Progenitor cell of endocrine pancreas (in vitro differentiated cells): ENCODE measurements at regions not wholly inside any gene's neighbourhood (a gene's known extent, or its start where the extent isn't known, plus 50 kb on each side); places are given as distances from the start of the nearest gene placed in this dataset.

Source experiments
- DNase-seq: peaks from one replicate; pipeline ENCODE4 v3.0.0; 2021; ENCODE audit warnings: low spot score; ENCODE audit not compliant: unreplicated experiment
- H3K27ac Mint-ChIP-seq: 2 replicates; pipeline ENCODE4 v1.8.0; 2021; ENCODE audit warnings: mild to moderate bottlenecking, moderate library complexity, mixed read lengths
- H3K27me3 Mint-ChIP-seq: 2 replicates; pipeline ENCODE4 v1.8.0; 2021; ENCODE audit warnings: mixed read lengths
- H3K36me3 Mint-ChIP-seq: 2 replicates; pipeline ENCODE4 v1.8.0; 2022; ENCODE audit warnings: mixed read lengths; ENCODE audit not compliant: insufficient read depth
- H3K4me1 Mint-ChIP-seq: 2 replicates; pipeline ENCODE4 v1.8.0; 2021; ENCODE audit warnings: low read depth, mixed read lengths
- H3K4me3 Mint-ChIP-seq: 2 replicates; pipeline ENCODE4 v1.8.0; 2021; ENCODE audit warnings: low read depth, mild to moderate bottlenecking, moderate library complexity, mixed read lengths
- H3K9me3 Mint-ChIP-seq: 2 replicates; pipeline ENCODE4 v1.8.0; 2021; ENCODE audit warnings: low read depth, mixed read lengths
- TF ChIP-seq, protein P1 (sequence below): fragments of 200-600 bp; sonication (generic); IDR thresholded peaks from one replicate; pipeline ENCODE4 v1.5.0; 2021; ENCODE audit warnings: antibody characterized with exemption, mild to moderate bottlenecking; ENCODE audit not compliant: unreplicated experiment

DNA sequence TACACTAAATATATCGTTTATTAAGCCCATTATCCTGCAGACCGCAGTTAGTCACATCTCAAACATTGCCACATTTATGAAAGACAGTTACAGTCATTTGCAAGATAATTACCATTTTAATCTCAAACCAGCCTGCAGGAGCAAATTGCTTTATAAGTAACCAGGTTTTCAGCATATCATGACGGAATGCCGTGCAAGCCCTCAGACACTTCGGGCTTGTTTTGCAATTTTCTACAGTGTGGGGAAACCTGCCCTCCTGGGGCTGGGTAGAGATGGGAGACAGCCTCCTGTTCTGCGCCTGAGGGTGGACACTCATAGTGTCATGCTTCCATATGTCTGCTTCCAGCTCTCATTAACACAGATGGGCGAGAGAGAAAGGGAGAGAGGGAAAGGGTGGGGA is 563.9 kb downstream of the NPHP4 start:
- TF ChIP-seq, protein P1, sequence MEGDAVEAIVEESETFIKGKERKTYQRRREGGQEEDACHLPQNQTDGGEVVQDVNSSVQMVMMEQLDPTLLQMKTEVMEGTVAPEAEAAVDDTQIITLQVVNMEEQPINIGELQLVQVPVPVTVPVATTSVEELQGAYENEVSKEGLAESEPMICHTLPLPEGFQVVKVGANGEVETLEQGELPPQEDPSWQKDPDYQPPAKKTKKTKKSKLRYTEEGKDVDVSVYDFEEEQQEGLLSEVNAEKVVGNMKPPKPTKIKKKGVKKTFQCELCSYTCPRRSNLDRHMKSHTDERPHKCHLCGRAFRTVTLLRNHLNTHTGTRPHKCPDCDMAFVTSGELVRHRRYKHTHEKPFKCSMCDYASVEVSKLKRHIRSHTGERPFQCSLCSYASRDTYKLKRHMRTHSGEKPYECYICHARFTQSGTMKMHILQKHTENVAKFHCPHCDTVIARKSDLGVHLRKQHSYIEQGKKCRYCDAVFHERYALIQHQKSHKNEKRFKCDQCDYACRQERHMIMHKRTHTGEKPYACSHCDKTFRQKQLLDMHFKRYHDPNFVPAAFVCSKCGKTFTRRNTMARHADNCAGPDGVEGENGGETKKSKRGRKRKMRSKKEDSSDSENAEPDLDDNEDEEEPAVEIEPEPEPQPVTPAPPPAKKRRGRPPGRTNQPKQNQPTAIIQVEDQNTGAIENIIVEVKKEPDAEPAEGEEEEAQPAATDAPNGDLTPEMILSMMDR = no peak
- peaks cover 66% of the 10 kb centered on the region for H3K27me3 Mint-ChIP-seq
- no peak overlapping the region for H3K4me3 Mint-ChIP-seq
- H3K27ac Mint-ChIP-seq = no peak overlapping the region
- DNase-seq = no peak
- H3K36me3 Mint-ChIP-seq = no peaks in the 10 kb centered on the region
- no peaks in the 10 kb centered on the region for H3K9me3 Mint-ChIP-seq
- H3K4me1 Mint-ChIP-seq = peaks cover 4% of the 10 kb centered on the region

DNA sequence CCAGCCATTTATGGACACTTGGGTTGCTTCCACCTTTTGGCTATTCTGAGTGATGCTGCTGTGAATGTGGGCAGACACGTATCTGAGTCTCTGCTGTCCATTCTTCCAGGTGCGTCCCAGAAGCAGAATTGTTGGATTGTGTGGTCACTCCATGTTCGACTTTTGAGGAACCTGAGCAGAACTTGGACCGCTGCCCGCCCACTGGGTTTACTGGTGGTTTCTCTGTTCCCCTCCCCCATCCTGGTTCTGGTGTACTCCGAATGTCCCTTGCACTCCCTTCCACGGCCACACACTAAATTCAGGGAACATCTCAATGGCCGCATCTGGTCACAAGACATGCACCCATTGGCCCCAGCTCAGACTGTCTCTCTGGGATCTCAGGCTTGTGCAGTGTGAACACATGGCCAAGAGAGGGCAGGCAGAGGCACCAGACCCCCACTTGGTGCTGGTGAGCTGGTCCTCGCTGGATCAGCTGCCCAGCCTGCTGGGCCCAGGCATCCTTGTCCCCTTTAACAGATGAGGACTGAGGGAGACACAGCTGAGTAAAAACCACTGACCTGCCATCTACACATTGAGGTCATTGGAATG is 565.1 kb downstream of the NPHP4 start:
- no peaks in the 10 kb centered on the region for H3K36me3 Mint-ChIP-seq
- H3K27me3 Mint-ChIP-seq = peaks cover 75% of the 10 kb centered on the region
- H3K4me3 Mint-ChIP-seq = no peak overlapping the region
- no peaks in the 10 kb centered on the region for H3K9me3 Mint-ChIP-seq
- no peak for DNase-seq
- H3K27ac Mint-ChIP-seq = no peak overlapping the region
- TF ChIP-seq, protein P1 = no peak
- peaks cover 4% of the 10 kb centered on the region for H3K4me1 Mint-ChIP-seq

DNA sequence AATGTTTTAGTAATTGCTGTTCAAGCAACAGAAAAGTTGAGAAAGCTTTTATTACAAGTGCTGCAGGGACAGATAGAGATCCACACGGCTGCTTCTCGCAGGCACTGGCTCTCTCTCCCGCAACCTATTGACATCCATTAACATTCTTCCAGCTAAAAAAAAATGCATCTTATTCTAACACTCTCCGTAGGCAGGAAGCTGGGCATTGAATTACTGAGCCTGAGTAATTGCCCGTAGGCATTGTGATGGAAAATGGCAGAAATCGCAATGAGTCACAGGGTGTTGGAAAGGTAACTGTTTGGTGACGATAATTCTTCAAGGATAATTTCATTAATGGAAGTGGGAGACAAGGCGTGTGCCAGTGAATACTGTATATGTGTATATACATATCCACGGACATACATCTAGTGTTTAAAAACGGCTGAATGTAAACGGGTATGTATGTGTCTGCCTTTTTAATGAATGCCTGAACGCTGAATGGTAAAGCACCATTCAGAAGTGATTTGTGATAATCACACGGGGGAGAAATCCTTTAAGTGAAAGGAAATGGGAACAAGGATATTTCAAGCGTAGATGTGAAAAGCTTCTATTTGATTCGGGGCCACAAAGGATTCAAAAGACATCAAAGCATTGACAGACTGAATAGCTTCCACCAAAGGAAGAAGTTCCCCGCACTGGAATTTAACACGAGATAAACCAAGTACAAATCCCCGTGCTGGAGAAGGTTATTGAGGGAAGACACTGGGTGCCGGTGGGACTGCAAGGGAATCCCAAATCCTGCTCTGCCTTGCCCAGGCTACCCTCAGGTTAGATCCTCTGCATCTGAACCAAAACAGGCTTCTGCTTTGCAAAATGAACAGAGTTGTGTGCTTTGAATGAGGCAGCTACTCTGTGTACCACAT is 567.2 kb downstream of the NPHP4 start:
- H3K4me3 Mint-ChIP-seq = no peak overlapping the region
- no peak overlapping the region for H3K27ac Mint-ChIP-seq
- no peaks in the 10 kb centered on the region for H3K36me3 Mint-ChIP-seq
- TF ChIP-seq, protein P1 = no peak
- peaks cover 3% of the 10 kb centered on the region for H3K4me1 Mint-ChIP-seq
- peaks cover 75% of the 10 kb centered on the region for H3K27me3 Mint-ChIP-seq
- H3K9me3 Mint-ChIP-seq = no peaks in the 10 kb centered on the region
- no peak for DNase-seq

DNA sequence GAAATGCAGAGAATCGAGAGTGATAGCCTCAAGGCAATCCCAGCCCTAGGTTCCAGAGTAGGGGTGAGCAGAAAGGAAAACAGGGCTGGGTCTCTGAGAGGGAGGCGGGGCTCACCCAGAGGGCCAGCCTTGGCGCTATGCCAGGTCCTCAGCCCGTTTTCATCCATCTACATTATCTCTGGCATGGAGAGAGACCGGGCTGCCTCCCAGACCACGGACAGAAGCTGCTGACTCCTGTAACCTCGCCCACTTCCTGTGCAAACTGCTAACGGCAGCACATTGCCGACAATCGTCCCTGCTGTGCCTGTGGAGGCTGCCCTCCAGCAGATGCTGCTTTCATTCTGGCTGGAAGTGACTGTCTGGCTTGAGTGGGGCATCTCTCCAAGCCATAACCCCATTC is 569.1 kb downstream of the NPHP4 start:
- TF ChIP-seq, protein P1 = no peak
- no peak for DNase-seq
- H3K4me1 Mint-ChIP-seq = peaks cover 1% of the 10 kb centered on the region
- no peaks in the 10 kb centered on the region for H3K9me3 Mint-ChIP-seq
- no peak overlapping the region for H3K27ac Mint-ChIP-seq
- H3K4me3 Mint-ChIP-seq = no peak overlapping the region
- peaks cover 78% of the 10 kb centered on the region for H3K27me3 Mint-ChIP-seq
- no peaks in the 10 kb centered on the region for H3K36me3 Mint-ChIP-seq

DNA sequence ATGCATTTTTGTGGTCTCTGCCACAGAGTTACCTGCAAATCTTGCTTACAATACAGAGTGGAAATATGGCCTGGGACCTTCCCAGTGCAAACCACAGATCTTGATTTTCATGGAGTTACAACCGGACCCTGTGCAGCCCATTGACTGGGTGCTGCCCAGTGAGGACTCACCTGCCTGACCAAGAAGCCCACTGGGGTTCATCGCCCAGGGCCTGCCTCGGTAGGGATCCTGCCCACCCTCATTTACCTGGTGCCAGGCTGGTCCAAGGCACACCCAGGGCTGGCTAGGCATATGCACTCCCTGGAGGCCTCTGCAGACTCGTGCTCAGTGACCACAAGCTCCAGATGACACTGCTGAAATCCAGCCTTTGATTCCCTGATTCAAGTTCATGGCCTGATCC is 572.7 kb downstream of the NPHP4 start:
- Mint-ChIP-seq H3K9me3 (no peaks in the 10 kb centered on the region), H3K4me3 (no peak overlapping the region), H3K4me1 (no peaks in the 10 kb centered on the region), H3K27ac (no peak overlapping the region), H3K36me3 (no peaks in the 10 kb centered on the region), H3K27me3 (peaks cover 57% of the 10 kb centered on the region)
- no peak for DNase-seq
- TF ChIP-seq, protein P1 = no peak
